GM12864 (cell line): ENCODE measurements at regions not wholly inside any gene's neighbourhood (a gene's known extent, or its start where the extent isn't known, plus 50 kb on each side); places are given as distances from the start of the nearest gene placed in this dataset.
"Not testable (repeated sequence)": the region's sequence is repeated elsewhere in the genome, so short reads cannot be mapped to it uniquely, and the experiment has no call there.

Experiments used
- DNase-seq: peaks from one replicate; pipeline ENCODE4 v3.0.0-alpha.2; 2011; ENCODE audit warnings: low read depth
- H3K4me3 ChIP-seq: 2 replicates; pipeline ENCODE4 v1.5.1; 2011; ENCODE audit warnings: mild to moderate bottlenecking, low read depth, low read length, control low read depth
- CTCF ChIP-seq: IDR thresholded peaks from 2 replicates; pipeline ENCODE4 v1.5.1; 2011; ENCODE audit warnings: low read depth, mild to moderate bottlenecking, moderate library complexity, low read length, control low read depth, inconsistent platforms; ENCODE audit errors: missing control alignments

GRCh38 chr2:38483776-38484501 is 106.9 kb upstream of the ATL2 start:
- DNase-seq = no peak
- no peak for TF ChIP-seq CTCF
- H3K4me3 ChIP-seq = no peak overlapping the region

GRCh38 chr2:38482710-38483109 is 105.6 kb upstream of the ATL2 start:
- H3K4me3 ChIP-seq, DNase-seq: not testable (repeated sequence)

GRCh38 chr2:38480617-38481016 is 103.5 kb upstream of the ATL2 start:
- no peak for TF ChIP-seq CTCF
- H3K4me3 ChIP-seq = no peak overlapping the region
- DNase-seq = no peak

- no peak for DNase-seq
- TF ChIP-seq CTCF = no peak
- no peak overlapping the region for H3K4me3 ChIP-seq
Observed at GRCh38 chr2:38477006-38477405, 99.9 kb upstream of the ATL2 start.

GRCh38 chr2:38475567-38475881 is 98.5 kb upstream of the ATL2 start:
- DNase-seq = no peak
- TF ChIP-seq CTCF = no peak
- no peak overlapping the region for H3K4me3 ChIP-seq

- no peak for TF ChIP-seq CTCF
- H3K4me3 ChIP-seq = no peak overlapping the region
- DNase-seq = no peak
Observed at GRCh38 chr2:38474715-38475566, 97.9 kb upstream of the ATL2 start.

GRCh38 chr2:38474021-38474456 is 97.0 kb upstream of the ATL2 start:
- no peak overlapping the region for H3K4me3 ChIP-seq
- no peak for DNase-seq
- TF ChIP-seq CTCF = no peak
